ENCODE measurements at regions not wholly inside any gene's neighbourhood (a gene's known extent, or its start where the extent isn't known, plus 50 kb on each side); places are given as distances from the start of the nearest gene placed in this dataset.

DNA sequence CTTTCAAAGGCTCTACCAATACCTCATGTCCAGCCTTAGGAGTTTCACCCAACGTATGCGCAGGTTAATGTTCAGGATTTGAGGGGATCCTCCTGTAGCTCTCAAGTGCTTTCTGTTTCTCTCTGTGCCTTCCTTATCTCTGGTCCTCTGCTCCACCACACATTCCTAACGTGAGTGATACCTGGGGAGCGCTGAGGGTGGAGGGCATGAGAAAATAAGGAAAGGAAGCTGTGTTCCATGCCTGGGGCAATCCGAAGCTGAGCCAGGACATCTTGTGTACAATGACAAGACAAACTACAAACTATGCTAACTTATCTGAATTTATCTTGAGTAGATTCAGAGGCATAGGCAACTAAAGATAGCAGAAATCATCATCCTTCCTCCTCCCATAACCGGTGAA lies 136.4 kb downstream of the SST start:
- Mint-ChIP-seq H3K4me3 (ENCODE audit: unreplicated experiment) (no peak overlapping the region), H3K4me1 (ENCODE audit: low read depth) (peaks cover 8% of the 10 kb centered on the region), H3K27me3 (ENCODE audit: low read depth) (peaks cover 5% of the 10 kb centered on the region), H3K27ac (ENCODE audit: unreplicated experiment) (no peak overlapping the region), H3K36me3 (ENCODE audit: low read depth) (no peaks in the 10 kb centered on the region), H3K9me3 (ENCODE audit: low read depth) (no peaks in the 10 kb centered on the region)
- DNase-seq (ENCODE audit: low spot score): no peak
- TF ChIP-seq, protein P1, sequence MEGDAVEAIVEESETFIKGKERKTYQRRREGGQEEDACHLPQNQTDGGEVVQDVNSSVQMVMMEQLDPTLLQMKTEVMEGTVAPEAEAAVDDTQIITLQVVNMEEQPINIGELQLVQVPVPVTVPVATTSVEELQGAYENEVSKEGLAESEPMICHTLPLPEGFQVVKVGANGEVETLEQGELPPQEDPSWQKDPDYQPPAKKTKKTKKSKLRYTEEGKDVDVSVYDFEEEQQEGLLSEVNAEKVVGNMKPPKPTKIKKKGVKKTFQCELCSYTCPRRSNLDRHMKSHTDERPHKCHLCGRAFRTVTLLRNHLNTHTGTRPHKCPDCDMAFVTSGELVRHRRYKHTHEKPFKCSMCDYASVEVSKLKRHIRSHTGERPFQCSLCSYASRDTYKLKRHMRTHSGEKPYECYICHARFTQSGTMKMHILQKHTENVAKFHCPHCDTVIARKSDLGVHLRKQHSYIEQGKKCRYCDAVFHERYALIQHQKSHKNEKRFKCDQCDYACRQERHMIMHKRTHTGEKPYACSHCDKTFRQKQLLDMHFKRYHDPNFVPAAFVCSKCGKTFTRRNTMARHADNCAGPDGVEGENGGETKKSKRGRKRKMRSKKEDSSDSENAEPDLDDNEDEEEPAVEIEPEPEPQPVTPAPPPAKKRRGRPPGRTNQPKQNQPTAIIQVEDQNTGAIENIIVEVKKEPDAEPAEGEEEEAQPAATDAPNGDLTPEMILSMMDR (IDR thresholded peaks at IDR 0.05): no peak

DNA sequence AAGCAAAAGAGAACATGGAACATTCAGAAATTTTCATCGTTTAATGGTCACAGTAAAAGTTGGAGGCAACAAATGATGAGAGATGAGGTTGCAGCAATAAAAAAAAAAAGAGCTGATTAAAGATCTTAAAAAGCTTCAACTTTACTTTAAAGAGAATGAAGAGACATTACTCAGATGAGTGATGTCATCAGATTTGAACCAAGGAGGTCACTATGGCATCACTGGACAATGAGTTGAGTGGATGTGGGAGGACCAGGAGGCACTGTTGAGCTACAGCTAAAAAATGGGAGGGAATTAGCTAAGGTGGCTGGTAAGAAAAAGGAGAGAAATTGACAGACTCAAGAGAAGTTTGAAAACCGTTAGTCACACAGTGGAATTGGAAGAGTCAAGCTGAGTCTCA lies 138.4 kb downstream of the SST start:
- Mint-ChIP-seq H3K36me3 (ENCODE audit: low read depth) (no peaks in the 10 kb centered on the region), H3K9me3 (ENCODE audit: low read depth) (no peaks in the 10 kb centered on the region), H3K4me1 (ENCODE audit: low read depth) (peaks cover 8% of the 10 kb centered on the region), H3K27me3 (ENCODE audit: low read depth) (peaks cover 5% of the 10 kb centered on the region), H3K4me3 (ENCODE audit: unreplicated experiment) (no peak overlapping the region), H3K27ac (ENCODE audit: unreplicated experiment) (no peak overlapping the region)
- TF ChIP-seq, protein P1 (IDR thresholded peaks at IDR 0.05): no peak
- DNase-seq (ENCODE audit: low spot score): no peak

DNA sequence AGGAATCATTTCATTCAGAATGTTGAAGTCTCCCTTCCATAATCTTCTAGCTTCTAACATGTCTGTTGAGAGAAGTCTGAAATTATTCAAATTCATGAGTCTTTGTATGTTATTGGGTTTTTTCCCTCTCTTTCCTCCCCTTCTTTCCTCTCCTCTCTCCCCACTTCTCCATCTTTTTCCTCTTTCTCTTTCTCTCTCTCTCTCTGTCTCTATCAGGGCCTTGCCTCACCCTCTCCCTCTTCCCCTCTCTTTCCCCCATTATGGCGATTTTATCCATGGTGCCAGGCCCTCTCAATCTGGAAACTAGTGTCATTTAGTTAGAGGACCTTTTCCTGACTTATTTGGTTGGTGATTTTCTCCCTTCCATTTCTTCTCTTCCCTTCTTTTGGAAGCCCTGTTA lies 147.3 kb downstream of the SST start:
- H3K4me1 Mint-ChIP-seq (ENCODE audit: low read depth): peaks cover 27% of the 10 kb centered on the region
- H3K4me3 Mint-ChIP-seq (ENCODE audit: unreplicated experiment): no peak overlapping the region
- H3K27ac Mint-ChIP-seq (ENCODE audit: unreplicated experiment): no peak overlapping the region
- H3K27me3 Mint-ChIP-seq (ENCODE audit: low read depth): no peaks in the 10 kb centered on the region
- DNase-seq (ENCODE audit: low spot score): no peak
- peaks cover 2% of the 10 kb centered on the region for H3K9me3 Mint-ChIP-seq (ENCODE audit: low read depth)
- TF ChIP-seq, protein P1 (IDR thresholded peaks at IDR 0.05): no peak
- H3K36me3 Mint-ChIP-seq (ENCODE audit: low read depth): peaks cover 1% of the 10 kb centered on the region

DNA sequence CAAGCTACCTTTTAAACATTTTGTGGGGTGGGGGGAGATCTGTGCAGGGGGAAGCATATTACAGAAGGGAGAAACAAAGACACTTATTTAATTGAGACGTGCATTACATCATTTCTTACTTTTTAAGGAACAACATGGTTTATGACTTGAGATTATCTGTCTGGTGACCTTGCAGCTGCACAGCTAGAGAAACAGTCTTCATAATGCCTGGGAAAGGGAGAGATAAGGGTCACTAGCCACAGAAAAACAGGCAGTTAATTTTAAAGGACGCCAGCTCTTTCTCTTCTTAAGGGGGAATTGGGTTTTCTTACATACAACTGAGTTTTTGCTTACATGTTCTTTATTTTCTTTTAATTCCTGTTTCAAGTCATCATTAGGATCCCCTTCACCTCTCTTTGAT lies 147.9 kb downstream of the SST start:
- no peaks in the 10 kb centered on the region for H3K27me3 Mint-ChIP-seq (ENCODE audit: low read depth)
- peaks cover 31% of the 10 kb centered on the region for H3K4me1 Mint-ChIP-seq (ENCODE audit: low read depth)
- TF ChIP-seq, protein P1 (IDR thresholded peaks at IDR 0.05): no peak
- DNase-seq (ENCODE audit: low spot score): no peak
- H3K36me3 Mint-ChIP-seq (ENCODE audit: low read depth): peaks cover 1% of the 10 kb centered on the region
- no peak overlapping the region for H3K27ac Mint-ChIP-seq (ENCODE audit: unreplicated experiment)
- H3K9me3 Mint-ChIP-seq (ENCODE audit: low read depth): peaks cover 2% of the 10 kb centered on the region
- no peak overlapping the region for H3K4me3 Mint-ChIP-seq (ENCODE audit: unreplicated experiment)

DNA sequence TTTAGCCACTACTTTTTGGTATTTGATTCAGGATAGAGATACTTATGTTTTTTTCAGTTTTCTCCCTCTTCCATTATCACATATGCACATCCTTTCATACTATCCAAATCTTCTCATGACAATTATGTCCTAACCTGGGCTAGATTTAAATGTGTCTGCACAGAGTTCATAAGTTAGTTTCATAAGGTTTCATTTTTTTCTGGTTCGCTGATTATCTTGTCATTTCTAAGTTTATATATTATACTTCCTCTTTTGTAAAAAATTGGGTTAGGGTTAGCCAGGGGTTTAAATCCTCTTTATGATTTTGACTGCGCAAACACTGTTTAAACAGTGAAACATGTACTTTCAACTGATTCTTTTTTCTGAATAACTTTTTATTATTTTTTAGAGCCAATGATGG lies 148.6 kb downstream of the SST start:
- Mint-ChIP-seq H3K4me1 (ENCODE audit: low read depth) (peaks cover 39% of the 10 kb centered on the region), H3K36me3 (ENCODE audit: low read depth) (peaks cover 1% of the 10 kb centered on the region), H3K9me3 (ENCODE audit: low read depth) (peaks cover 2% of the 10 kb centered on the region), H3K27ac (ENCODE audit: unreplicated experiment) (no peak overlapping the region), H3K27me3 (ENCODE audit: low read depth) (no peaks in the 10 kb centered on the region), H3K4me3 (ENCODE audit: unreplicated experiment) (no peak overlapping the region)
- TF ChIP-seq, protein P1 (IDR thresholded peaks at IDR 0.05): no peak
- no peak for DNase-seq (ENCODE audit: low spot score)

Data from chondrocyte (in vitro differentiated cells).